ENCODE measurements at regions not wholly inside any gene's neighbourhood (a gene's known extent, or its start where the extent isn't known, plus 50 kb on each side); places are given as distances from the start of the nearest gene placed in this dataset.

DNA sequence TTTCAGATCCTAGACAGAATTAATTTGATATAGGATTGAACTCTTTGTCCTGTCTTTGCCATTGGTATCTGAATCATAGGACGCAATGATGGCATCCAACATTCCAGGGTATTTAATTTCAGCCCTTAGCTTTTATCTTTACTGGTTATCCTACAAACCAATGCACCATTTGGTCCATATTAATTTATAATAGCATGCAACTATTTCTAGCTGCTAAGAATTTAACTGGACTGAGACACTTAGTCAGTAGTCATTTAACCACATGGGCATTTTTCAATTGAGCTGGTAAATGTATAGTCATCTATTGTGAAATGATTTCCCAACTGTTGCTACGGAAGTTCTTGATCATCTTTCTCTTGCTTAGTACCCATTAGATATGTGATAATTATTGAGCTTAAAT, 141.1 kb downstream of the CD164 start:
- TF ChIP-seq, protein P1, sequence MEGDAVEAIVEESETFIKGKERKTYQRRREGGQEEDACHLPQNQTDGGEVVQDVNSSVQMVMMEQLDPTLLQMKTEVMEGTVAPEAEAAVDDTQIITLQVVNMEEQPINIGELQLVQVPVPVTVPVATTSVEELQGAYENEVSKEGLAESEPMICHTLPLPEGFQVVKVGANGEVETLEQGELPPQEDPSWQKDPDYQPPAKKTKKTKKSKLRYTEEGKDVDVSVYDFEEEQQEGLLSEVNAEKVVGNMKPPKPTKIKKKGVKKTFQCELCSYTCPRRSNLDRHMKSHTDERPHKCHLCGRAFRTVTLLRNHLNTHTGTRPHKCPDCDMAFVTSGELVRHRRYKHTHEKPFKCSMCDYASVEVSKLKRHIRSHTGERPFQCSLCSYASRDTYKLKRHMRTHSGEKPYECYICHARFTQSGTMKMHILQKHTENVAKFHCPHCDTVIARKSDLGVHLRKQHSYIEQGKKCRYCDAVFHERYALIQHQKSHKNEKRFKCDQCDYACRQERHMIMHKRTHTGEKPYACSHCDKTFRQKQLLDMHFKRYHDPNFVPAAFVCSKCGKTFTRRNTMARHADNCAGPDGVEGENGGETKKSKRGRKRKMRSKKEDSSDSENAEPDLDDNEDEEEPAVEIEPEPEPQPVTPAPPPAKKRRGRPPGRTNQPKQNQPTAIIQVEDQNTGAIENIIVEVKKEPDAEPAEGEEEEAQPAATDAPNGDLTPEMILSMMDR (IDR thresholded peaks at IDR 0.05): no peak
- no peak for TF ChIP-seq POLR2A (IDR thresholded peaks at IDR 0.05)
- TF ChIP-seq POLR2AphosphoS5 (IDR thresholded peaks at IDR 0.05): no peak
- no peak for TF ChIP-seq EP300 (IDR thresholded peaks at IDR 0.05; ENCODE audit: low read depth)
